Right forelimb (tissue), 1 donor: ENCODE measurements at regions not wholly inside any gene's neighbourhood (a gene's known extent, or its start where the extent isn't known, plus 50 kb on each side); places are given as distances from the start of the nearest gene placed in this dataset.

Experiments used
- DNase-seq: peaks from one replicate; pipeline ENCODE4 v3.0.0-alpha.2; 2018

DNA sequence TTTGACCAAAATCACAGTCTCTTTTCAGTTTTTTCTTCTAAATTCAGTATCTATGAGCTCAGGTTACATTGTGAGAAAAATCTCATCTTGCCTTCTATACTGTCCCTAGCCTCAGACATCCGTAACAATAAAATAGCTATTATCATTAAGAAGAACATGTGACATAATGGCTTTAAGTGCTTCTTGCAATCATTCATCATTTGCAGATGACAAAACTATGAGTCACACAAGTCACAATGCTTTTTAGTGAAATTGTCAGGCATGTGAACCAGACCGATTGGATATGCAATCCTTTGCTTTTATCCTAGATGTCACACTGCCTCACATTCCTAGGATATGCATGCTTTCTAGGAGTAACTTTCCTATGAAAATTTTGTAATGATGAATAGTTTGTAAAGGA lies 313.1 kb downstream of the SLC6A15 start:
- DNase-seq: no peak

DNA sequence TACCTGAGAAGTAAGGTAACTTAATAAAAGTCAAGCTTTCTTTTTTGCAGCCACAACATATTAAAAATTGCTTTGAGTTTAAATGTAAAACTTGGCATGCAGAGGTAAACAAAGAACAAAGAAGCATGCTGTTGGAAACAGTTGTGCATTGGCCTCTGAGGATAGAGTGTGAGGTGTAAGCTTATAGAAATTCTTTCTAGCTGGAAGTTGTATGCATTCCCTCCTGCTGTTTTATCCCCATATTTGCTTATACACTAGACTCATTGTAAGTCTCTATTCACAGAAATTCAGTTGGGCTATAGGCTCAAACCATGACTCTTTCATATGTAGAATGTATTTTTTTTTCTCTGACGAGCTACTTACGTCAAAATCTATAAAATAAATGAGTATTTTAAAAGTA lies 316.3 kb downstream of the SLC6A15 start:
- DNase-seq: no peak

DNA sequence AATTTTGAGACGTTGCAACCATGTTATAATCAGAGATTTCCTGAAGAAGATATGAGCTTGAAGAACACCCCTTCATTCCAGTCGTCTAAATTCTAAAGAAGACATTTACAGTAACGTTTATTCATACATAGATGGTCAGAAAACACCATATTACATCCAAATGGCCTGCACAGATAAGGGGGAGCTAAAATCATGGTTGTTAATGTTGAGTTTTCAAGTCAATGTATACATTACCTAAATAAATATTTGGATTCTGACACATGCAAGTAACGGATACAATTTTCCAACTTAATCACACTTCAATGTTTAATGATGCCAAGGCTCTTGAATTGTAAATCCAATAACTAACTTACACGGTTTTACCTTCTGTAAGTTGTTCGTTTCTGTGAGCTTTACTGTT lies 318.4 kb downstream of the SLC6A15 start:
- DNase-seq: no peak

DNA sequence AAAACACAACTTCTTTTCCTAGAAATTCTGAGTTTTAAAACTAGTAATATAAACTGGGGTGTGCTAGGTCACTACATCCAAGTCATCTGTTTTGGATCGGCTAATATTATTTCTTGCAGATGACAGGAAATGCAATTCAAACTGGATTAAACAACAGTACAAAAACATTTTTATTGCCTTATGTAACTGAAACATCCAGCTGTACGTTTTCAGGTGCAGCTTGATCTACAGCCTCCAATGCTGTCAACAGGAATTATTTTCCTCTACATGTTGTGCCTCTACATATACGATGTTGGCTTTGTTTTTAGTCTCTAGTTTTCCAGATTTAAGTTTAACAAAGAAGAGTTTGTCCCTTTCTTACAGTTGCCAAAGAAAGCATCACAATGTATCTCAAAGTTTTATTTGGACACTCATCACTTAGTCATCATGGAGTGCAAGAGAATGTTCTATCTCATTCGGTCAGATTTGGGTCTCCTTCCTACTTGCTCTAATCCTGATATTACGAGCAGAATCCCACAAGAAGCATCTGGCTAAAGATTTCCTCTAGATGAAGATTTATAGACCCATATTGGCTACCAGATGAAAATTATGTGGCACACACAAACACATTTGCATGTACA lies 326.7 kb downstream of the SLC6A15 start:
- no peak for DNase-seq

DNA sequence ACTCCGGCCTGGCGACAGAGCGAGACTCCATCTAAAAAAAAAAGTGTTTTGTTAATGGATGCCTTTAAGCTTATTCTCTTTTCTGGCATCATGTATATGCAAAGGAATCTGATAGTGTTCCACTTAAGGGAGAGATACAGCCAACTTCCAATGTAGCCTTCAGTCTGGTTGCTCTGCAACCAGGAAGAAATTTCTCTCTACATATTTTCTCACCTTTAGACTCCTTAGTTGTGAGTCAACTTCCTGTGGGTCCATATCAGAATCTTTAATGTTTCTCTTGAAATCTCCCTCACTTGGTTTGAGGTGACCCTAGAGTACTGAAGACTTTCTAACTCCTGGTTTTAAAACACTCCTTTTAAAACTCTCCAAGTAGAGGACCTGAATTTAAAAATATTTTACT lies 340.4 kb downstream of the SLC6A15 start:
- no peak for DNase-seq

DNA sequence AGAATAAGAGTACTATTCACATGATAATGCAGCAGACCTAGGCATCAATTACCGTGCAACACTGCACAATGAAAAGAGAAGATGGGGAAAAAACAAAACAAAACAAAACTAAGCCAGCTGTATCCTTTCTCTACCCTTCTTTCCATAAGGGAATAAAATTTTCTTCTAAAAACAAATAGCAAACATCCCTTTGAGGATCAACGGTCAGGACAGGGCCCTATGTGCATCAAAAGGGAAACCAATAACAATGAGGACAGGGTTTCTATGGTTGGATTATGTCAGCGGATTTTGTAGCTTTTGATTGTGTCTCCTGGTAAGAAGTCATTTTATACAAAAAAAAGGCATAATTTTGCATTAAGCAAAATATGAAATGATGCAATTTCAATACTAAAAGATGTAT lies 350.3 kb downstream of the SLC6A15 start:
- DNase-seq: no peak

DNA sequence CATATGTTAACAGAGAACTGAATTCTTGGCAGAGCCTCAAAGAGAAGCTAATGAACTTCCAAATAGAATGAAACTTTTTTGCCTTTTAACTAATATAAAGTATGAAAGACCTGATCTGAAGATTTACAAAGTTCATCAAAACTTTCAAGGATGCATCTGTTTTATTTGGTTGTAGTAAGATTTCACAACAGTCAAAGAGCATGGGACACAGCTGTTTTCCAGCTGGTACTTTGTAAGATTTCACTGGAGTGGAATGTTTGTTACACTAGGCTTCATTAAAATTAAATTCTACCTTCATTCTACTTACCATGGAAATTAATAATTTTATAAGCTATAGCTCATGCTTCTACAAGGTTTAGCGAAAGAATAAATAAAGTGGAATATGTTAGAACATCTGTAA lies 351.2 kb downstream of the SLC6A15 start:
- DNase-seq: no peak

DNA sequence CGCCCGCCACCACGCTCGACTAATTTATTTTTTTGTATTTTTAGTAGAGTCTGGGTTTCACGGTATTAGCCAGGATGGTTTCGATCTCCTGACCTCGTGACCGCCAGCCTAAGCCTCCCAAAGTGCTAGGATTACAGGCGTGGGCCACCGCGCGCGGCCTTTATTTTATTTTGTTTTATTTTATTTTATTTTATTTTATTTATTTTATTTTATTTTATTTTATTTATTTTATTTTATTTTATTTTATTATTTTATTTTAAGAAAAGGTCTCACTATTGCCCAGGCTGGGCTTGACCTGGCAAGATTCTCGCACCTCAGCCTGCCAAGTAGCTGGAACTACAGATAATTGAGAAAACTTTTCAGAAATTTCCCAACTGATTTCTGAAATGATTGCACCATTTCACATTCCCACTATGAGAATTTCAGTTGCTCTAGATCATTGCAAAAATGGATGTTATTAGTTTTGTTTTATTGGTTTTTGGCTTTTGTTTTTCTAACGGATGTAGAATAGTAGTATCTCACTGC lies 358.3 kb downstream of the SLC6A15 start:
- no peak for DNase-seq

DNA sequence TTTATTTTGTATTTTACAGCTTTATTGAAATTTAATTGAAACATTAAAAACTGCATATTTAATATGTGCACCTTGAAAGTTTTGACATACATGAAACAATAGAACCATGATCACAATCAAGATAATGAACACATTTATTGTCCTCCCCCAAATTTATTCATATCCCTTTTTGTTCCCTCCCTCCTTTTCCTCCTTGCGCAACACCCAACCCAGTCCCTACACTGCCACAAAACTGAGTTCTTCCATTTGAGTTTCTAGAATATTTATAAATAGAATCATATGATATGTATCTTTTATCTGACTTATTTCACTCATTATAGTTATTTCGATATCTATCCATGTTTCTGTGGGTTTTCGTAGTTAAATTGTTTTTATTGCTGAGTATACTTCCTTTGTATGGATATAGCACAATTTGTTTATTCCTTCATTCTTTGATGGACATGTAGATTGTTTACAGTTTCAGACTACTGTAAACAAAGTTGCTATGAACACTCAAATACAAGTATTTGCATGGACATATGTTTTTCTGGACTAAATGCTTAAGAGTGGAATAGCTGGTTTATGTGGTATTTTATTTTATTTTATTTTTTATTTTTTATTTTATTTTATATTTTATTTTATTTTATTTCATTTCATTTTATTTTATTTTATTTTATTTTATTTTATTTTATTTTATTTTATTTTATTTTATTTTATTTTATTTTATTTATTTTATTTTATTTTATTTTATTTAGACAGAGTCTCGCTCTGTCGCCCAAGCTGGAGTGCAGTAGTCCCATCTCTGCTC lies 359.1 kb downstream of the SLC6A15 start:
- DNase-seq: no peak

DNA sequence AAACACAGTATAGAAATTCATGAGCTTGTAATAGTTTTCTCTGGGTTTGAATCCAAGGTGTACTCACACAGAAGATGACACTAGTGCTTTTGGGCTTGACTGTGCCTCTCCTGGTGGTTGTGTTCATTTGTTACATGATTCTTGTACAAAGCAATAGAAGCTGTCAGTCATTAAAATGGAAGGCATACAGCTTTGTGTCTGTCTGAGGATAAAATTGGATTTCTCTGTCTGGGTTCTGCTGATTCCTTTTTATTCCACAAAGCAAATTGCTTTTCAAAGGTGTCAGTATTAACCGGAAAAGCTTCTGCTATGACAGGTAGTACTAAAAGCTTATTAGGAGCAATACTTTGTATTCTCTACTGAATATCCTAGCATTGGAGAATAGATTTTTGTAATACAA lies 361.2 kb downstream of the SLC6A15 start:
- no peak for DNase-seq

DNA sequence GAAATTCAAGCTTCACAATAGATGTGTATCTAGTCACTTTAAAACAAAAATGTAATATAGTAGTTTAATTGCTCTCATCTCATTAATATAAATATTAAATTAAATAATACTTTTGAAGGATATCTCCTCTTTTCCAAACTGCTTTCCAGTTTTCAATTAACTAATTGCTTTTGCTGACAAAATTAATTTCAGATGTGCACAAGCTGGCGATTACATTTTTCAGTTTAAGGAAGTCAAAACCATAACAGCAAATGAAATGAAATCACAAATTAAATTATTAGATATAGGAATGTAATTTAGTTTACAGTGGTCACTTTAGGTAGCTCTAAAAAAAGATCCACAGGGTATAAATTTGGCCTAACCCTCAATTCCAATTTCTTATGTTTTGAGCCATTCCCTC lies 362.1 kb downstream of the SLC6A15 start:
- no peak for DNase-seq

DNA sequence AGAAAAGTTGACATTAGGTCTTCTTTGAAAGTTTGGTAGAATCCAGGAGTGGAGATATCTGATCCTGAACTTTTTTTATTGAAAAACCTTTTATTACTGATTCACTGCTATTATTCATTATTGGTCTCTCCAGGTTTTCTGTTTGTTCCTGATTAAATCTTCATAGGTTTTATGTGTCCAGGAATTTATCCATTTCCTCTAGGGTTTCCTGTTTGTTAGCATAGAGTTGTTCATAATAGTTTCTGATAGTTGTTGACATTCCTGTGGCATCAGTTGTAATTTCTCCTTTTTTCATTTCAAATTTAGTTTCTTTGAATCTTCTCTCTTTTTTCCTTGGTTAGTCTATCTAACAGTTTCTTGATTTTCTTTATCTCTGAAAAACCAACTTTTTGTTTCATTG lies 370.3 kb downstream of the SLC6A15 start:
- DNase-seq: no peak

DNA sequence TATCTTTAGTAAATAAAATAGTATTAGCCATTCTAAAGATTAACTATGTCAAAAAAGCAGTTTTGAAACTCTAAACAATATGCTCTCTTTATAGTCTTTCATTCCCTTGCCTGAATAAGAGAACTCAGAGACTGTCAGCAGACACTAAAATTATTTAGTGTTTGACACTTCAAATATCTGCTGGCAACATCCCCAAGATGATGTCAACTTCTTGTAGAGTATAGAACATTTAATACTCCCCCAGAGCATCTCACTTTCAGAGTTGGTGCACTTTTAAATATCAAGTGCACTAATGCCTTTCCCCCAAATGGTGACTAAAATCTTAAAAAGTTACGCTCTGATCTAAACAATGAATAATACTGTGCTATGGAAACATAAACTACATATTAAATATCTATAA lies 374.9 kb downstream of the SLC6A15 start:
- DNase-seq: no peak

DNA sequence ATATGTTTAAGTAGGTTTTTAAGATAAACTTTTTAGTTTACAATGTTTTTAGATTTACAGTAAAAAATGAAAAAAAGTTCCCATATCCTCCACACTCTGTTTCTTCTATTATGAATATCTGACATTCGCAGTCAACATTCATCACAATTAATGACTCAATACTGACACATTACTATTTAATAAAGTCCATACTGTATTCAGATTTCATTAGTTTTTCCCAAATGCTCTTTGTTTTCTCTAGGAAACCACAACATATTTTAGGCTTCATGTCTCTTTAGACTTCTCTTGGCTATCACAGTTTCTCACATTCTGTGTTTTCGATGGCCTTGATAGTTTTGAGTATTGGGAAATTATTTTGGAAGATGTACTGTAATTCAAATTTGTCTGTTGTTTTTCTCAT lies 399.8 kb downstream of the SLC6A15 start:
- no peak for DNase-seq

DNA sequence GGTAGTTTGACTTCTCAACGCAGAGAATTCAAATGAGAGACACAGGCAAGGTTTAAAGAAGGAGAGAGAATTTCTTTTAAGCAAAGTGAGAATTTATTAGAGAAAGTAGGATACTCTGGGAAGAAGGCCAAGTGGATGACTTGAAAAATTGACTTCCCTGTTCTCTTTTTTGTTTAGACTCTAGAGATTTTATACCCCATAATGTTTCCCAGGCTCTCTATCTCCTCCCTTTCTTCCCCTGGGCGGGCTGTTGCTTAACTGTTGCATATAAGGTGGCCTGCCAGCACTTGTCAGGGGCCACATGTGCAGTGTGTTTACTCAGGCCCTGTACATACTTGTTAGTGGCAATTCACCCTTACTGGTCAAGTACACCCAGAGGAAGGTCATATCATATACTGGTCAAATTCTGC lies 403.7 kb downstream of the SLC6A15 start:
- DNase-seq: no peak

DNA sequence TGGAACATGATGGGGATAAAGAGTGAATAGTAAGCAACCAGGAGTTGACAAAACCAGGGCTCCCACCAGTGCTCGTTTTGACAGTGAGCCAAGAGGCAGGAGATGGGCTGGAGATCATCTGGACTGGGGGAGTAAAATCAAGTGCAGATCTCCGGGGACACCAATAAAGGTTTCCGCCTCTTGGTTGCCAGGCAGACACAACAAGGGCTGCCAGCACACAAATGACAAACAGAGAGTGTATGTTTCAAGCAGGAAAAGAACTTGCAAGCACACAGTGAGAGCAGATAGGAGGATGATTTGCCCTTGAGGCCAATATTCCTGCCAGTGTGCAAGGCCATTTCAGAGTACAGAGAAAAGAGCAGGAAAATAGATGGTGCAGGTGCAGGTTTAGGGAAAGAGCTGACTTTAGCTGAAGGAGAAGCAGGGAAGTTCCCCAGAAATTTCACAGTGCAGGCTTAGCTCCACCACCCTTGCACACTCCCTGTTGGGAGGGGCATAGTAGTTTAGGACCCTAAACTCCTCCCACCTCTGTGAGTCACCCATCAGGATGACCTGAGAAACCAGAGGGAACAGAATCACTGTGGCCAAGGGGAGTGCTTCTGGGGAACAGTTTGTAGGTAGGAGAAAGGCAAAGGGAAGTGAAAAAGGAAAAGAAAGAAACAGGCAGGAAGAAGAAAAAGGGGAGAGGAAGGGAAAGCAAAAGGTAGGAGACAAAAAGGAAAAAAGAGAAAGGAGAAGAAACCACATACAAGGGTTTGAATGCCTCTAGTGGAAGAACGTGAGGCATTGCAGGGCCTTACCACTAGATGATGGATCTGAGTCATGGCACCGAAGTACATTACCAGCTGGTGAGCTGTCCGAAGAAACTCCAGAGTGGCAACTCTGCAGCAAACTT lies 404.4 kb downstream of the SLC6A15 start:
- DNase-seq: no peak

DNA sequence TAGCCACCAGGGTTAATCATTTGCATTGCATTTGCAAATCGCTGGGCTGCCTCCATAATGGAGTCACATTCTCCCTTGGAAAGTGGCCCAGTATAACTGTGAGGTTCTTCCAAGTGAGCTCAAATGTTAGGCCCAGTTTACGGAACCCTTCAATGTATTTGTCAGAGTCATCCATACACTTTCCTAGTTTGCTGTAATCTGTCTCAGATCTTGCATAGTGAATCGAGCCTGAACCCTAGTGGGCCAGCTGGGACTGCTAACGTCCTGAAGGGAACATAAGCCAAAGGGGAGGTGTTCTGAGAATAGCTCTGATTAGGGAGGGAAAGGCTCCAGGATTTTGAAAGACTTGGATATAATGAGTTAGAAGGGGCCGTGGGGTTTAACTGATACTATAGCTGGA lies 406.3 kb downstream of the SLC6A15 start:
- DNase-seq: no peak

DNA sequence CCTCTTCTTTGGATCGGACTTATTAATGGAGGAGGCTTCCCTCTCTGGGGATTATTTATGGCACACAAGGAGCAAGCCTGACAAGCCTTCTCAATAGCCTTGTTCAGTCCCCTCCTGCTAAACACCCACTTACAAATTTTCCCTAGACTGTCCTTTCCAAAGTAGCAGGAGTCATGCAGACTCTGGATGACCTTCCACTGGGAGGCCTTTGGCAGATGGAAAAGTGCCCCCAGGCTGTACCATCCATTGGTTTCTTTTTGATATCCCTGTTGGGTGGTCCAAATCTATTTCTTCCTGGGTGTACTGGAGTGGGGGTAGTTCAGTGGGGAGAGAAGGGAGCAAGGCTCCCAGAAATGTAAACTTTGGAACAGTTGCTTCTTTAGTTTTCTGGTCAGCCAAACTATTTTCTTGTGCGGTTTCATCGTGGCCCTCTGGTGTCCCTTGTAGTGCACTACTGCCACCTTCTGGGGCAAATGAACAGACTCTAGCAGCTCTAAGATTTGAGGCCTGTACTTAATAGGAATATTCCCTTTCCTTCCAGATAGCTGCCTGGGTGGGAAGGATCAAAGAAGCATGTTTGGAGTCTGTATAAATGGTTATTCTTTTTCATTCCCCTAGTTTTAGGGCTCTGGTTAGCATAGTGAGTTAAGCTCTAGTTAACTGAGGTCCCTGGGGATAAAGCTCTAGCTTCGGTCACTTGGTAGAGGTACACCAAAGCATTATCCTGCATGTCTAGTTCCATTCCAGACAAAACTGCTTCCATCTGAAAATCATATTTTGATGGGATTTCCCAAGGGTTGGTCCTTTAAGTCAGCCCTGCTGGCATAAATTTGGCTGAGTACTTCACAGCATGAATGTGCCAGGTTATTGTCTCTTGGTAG lies 409.5 kb downstream of the SLC6A15 start:
- no peak for DNase-seq

DNA sequence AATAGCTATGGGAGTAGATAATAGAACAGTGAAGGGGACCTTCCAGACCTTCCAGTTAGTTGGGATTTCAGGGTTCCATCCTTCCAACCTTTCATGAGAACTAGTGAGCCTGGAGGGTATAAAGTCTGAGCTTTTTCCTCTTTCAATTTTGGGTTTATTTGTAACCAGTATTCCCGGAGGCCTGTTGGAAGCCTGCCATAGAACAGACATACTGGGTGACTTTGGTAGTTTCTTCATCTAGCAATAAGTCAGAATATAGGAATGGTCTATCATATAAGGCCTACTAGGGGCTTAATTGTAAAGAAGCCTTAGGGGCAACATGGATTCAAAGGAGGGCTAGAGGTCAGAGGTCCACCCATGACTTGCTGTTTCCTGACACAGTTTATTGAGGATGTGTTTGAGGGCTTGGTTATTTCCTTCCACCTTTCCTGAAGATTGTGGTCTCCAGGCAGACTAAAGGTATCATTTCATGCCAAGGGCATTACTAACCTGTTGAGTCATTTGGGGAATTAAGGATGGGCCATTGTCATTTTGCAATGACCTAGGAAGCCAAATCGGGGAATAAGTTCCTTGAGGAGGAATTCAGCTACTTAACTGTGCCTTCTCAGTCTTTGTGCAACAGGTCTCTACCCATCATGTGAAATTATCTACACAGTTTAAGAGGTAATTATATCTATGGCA lies 410.3 kb downstream of the SLC6A15 start:
- DNase-seq: no peak

DNA sequence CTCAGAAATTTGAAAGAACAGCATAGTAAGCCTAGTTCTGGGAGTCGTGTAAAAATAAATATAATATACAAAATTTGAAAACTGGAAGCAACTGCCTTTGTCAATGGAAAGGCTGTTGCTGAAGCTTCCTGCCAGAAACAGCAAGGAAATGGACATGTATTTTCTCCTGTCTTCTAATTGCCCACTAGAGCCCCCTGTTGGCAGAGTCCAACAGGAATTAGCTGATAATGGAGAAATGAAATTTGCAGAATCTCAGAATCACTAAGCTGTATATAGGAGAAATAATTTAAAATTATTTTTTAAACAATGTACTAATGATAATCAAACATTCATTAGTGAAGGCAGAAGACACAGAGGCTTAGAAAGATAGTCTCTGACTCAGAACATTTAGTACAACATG lies 414.8 kb downstream of the SLC6A15 start:
- no peak for DNase-seq

DNA sequence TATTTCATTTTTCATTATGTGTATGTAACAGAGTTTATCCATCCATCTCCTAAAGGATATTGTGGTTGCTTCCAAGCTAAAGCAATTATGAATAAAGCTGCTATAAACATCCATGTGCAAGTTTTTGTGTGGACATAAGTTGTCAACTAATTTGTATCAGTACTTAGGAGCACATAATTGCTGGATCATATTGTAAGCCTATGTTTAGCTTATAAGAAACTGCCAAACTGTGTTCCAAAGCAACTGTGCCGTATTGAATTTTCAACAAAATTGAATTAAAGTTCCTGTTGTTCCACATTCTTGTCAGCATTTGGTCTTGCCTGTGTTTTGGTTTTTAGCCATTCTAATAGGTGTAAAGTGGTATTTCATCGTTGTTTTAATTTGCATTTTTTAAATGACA lies 416.9 kb downstream of the SLC6A15 start:
- no peak for DNase-seq

DNA sequence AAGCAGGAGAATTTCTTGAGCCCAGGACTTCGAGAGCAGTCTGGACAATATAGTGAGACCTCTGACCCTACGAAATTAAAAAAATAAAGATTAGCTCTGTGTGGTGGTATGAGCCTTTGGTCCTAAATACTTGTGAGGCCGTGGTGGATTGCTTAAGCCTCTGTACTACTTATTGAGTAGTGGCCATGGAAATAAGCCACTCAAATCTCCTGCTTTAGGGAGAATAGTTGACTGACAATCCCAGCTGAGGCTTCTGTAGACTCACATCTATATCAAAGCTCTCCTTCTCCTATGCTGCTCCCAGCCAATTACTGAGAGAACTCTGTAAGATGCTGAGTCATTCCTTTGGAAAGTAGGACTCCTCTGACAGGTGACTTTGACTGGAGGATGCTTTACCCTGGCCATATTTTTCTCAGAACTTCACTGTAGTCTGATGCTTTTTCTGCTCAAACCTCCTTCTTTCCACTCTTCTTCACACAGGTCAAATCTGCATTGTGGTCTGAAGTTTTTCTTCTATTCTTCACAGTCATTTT lies 420.2 kb downstream of the SLC6A15 start:
- no peak for DNase-seq
